ENCODE measurements at regions not wholly inside any gene's neighbourhood (a gene's known extent, or its start where the extent isn't known, plus 50 kb on each side); places are given as distances from the start of the nearest gene placed in this dataset.

DNA sequence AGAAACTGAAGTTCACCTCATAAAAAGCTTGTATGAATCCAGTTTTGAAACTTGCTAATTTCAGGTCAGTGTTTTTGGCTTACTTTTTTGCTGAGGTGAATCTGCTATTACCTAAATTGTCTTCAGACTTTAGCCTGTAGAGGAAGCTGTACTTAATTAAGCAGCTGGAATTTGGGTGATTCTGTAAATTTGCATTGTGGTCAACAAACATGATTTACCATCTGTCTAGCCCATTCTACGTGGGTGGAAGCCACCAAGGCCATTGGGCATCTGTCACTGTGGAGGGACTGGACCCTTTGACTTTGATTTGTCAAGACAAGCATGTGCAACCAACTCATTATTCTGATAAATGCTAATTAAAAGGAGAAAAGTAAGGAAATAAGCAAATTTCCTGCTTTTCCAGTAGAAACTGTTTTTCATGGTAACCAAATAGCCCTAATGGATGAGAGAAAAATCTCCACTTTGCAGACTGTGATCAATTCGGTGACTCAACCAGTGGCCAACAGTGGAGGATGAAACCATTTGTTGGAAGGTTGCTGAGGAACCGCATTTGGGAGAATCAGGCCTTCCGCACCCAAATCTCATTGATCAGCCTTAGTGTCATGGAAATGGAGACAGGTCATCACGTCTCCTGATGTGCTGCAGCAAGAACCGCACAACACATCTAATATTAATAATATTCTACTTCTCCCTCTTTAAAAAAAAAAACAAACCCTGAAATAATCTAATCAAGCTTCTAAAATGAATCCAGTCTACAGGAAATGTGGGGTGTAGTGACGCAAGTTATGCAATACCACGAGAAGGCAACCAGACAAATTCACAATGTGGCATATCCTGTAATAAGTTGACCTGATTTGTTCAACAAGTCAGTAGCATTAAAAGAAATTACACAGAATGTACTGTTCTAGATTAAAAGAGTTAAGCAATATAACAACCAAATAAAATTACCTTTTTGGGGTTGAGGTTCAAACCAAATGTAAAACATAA lies 54.3 kb downstream of the GARRE1 start:
- Histone ChIP-seq H3F3A (replicated peaks; ENCODE audit: low read depth) (no peaks in the 10 kb centered on the region), H3K36me3 (ENCODE audit: insufficient read depth) (no peaks in the 10 kb centered on the region), H2AFZ (no peak overlapping the region), H3K4me1 (ENCODE audit: insufficient read depth) (no peaks in the 10 kb centered on the region), H3K79me2 (replicated peaks; ENCODE audit: insufficient read depth) (no peaks in the 10 kb centered on the region), H3K4me3 (no peak overlapping the region), H4K20me1 (replicated peaks; ENCODE audit: insufficient read depth) (no peaks in the 10 kb centered on the region; the same call in 1 of the 2 replicates), H3K27me3 (ENCODE audit: insufficient read depth) (no peaks in the 10 kb centered on the region), H3K4me2 (no peak overlapping the region), H3K9me2 (ENCODE audit: insufficient read depth) (no peaks in the 10 kb centered on the region), H3K27ac (ENCODE audit: low read depth) (peak overlapping the region; percentile 42; the same call in 1 of the 2 replicates)
- DNase-seq (ENCODE audit: low spot score), result no peak
- no peak for TF ChIP-seq EZH2phosphoT487 (IDR thresholded peaks at IDR 0.05; ENCODE audit: unreplicated experiment)
- TF ChIP-seq, protein P1, sequence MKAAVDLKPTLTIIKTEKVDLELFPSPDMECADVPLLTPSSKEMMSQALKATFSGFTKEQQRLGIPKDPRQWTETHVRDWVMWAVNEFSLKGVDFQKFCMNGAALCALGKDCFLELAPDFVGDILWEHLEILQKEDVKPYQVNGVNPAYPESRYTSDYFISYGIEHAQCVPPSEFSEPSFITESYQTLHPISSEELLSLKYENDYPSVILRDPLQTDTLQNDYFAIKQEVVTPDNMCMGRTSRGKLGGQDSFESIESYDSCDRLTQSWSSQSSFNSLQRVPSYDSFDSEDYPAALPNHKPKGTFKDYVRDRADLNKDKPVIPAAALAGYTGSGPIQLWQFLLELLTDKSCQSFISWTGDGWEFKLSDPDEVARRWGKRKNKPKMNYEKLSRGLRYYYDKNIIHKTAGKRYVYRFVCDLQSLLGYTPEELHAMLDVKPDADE (IDR thresholded peaks at IDR 0.05), result no peak
- Mint-ChIP-seq H3K36me3 (ENCODE audit: low read depth) (peaks cover 7% of the 10 kb centered on the region; the same call in 2 of the 3 replicates), H3K4me3 (no peak overlapping the region), H3K27me3 (ENCODE audit: insufficient read depth, low read depth, poor library complexity) (peaks cover 5% of the 10 kb centered on the region), H3K4me1 (peaks cover 19% of the 10 kb centered on the region), H3K9me3 (no peaks in the 10 kb centered on the region), H3K27ac (no peak overlapping the region)
- ATAC-seq, result no peak

DNA sequence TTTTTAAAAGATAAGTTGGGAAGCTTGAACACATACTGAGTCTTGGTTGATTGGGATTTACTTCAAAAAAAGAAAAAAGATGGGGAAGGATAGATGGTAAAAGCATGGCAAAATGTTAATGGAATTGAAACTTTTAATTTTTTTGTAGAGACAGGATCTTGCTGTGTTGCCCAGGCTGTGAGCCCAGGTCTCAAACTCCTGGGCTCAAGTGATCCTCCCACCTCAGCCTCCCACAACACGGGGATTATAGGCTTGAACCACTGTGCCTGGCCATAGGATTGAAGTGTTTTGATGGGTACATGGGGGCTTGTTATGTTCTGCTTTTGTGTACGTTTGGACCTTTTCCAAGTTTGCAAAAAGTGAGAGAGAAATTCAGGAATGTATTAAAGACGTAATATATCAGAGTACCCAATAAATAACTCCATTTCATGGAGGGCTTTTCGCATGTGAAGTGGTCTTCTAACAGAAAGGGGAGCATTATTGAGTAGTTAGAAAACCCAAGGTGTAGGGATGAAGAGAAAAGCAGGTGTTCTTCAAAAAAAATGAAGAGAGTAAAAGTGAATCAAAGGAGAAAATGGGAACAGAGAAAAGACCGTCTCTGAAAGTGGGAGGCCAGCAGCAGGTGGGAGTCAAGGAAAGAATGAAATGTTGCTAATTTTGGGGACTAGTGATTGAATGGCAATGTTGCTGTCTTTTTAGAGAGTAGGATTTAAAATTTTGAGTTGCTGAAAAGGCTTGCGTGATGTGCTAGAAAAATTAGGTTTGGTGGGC lies 55.2 kb downstream of the GARRE1 start:
- Histone ChIP-seq H3K27ac (ENCODE audit: low read depth) (no peak overlapping the region), H2AFZ (no peak overlapping the region), H3K79me2 (replicated peaks; ENCODE audit: insufficient read depth) (no peaks in the 10 kb centered on the region), H3K4me2 (no peak overlapping the region), H3F3A (replicated peaks; ENCODE audit: low read depth) (no peaks in the 10 kb centered on the region), H4K20me1 (replicated peaks; ENCODE audit: insufficient read depth) (no peaks in the 10 kb centered on the region; the same call in 1 of the 2 replicates), H3K4me3 (no peak overlapping the region), H3K27me3 (ENCODE audit: insufficient read depth) (no peaks in the 10 kb centered on the region), H3K9me2 (ENCODE audit: insufficient read depth) (no peaks in the 10 kb centered on the region), H3K36me3 (ENCODE audit: insufficient read depth) (no peaks in the 10 kb centered on the region), H3K4me1 (ENCODE audit: insufficient read depth) (no peaks in the 10 kb centered on the region)
- no peaks in the 10 kb centered on the region for H3K9me3 Mint-ChIP-seq
- H3K27me3 Mint-ChIP-seq (ENCODE audit: insufficient read depth, low read depth, poor library complexity), result peaks cover 5% of the 10 kb centered on the region
- peaks cover 5% of the 10 kb centered on the region; the same call in 2 of the 3 replicates for H3K36me3 Mint-ChIP-seq (ENCODE audit: low read depth)
- H3K4me1 Mint-ChIP-seq, result peaks cover 19% of the 10 kb centered on the region
- peak overlapping the region; percentile 4; the same call in 1 of the 2 replicates for H3K27ac Mint-ChIP-seq
- DNase-seq (ENCODE audit: low spot score) (no peak), ATAC-seq (no peak)
- H3K4me3 Mint-ChIP-seq, result no peak overlapping the region
- TF ChIP-seq, protein P1 (IDR thresholded peaks at IDR 0.05), result no peak

DNA sequence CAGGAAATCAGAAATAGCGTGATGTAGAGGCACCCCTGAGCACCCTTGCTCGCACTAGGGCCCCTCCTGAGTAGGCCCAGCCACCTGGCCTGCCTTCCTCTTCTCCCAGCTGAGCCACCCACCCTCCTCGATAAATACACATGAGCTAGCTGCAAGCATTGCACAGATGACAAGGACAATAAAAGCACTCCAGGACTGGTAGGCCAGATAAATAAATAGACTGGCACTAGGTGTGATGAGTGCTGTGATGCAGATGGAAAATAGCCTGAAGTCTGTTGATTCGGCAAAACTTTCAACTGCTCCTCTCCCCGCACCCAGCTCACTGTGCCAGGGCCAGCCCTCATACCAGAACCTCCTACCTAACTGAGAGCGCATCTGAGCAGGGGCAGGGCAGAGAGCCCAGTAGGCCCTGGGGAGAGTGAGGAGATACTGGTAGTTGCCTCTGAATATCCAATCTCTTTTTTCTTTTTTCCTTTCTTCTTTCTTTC lies 54.5 kb upstream of the GPI start:
- H3K27ac Mint-ChIP-seq, result peak overlapping the region; percentile 48
- Histone ChIP-seq H3K36me3 (ENCODE audit: insufficient read depth) (no peaks in the 10 kb centered on the region), H3K27me3 (ENCODE audit: insufficient read depth) (no peaks in the 10 kb centered on the region), H3K4me1 (ENCODE audit: insufficient read depth) (no peaks in the 10 kb centered on the region), H3K4me3 (no peak overlapping the region), H4K20me1 (replicated peaks; ENCODE audit: insufficient read depth) (no peaks in the 10 kb centered on the region; the same call in 1 of the 2 replicates), H3K9me2 (ENCODE audit: insufficient read depth) (no peaks in the 10 kb centered on the region), H3F3A (replicated peaks; ENCODE audit: low read depth) (no peaks in the 10 kb centered on the region), H3K79me2 (replicated peaks; ENCODE audit: insufficient read depth) (no peaks in the 10 kb centered on the region), H3K27ac (ENCODE audit: low read depth) (peak overlapping the region; percentile 63; the same call in 1 of the 2 replicates), H3K4me2 (no peak overlapping the region), H2AFZ (no peak overlapping the region)
- H3K4me3 Mint-ChIP-seq, result no peak overlapping the region
- H3K4me1 Mint-ChIP-seq, result peaks cover 13% of the 10 kb centered on the region
- DNase-seq (ENCODE audit: low spot score) (no peak), ATAC-seq (peak; percentile 63)
- no peaks in the 10 kb centered on the region for H3K36me3 Mint-ChIP-seq (ENCODE audit: low read depth)
- H3K9me3 Mint-ChIP-seq, result no peaks in the 10 kb centered on the region
- H3K27me3 Mint-ChIP-seq (ENCODE audit: insufficient read depth, low read depth, poor library complexity), result peaks cover 5% of the 10 kb centered on the region
- TF ChIP-seq EZH2phosphoT487 (IDR thresholded peaks at IDR 0.05; ENCODE audit: unreplicated experiment) (no peak), CREB1 (CRISPR knock-in tag; IDR thresholded peaks at IDR 0.05; ENCODE audit: low read depth) (no peak), JUNB (IDR thresholded peaks at IDR 0.05; ENCODE audit: unreplicated experiment) (no peak), ZNF114 (CRISPR knock-in tag; IDR thresholded peaks at IDR 0.05) (no peak)
- TF ChIP-seq, protein P2, sequence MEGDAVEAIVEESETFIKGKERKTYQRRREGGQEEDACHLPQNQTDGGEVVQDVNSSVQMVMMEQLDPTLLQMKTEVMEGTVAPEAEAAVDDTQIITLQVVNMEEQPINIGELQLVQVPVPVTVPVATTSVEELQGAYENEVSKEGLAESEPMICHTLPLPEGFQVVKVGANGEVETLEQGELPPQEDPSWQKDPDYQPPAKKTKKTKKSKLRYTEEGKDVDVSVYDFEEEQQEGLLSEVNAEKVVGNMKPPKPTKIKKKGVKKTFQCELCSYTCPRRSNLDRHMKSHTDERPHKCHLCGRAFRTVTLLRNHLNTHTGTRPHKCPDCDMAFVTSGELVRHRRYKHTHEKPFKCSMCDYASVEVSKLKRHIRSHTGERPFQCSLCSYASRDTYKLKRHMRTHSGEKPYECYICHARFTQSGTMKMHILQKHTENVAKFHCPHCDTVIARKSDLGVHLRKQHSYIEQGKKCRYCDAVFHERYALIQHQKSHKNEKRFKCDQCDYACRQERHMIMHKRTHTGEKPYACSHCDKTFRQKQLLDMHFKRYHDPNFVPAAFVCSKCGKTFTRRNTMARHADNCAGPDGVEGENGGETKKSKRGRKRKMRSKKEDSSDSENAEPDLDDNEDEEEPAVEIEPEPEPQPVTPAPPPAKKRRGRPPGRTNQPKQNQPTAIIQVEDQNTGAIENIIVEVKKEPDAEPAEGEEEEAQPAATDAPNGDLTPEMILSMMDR (conservative IDR thresholded peaks at IDR 0.05; ENCODE audit: low read depth in 2 of 2), result no peak
- TF ChIP-seq, protein P3, sequence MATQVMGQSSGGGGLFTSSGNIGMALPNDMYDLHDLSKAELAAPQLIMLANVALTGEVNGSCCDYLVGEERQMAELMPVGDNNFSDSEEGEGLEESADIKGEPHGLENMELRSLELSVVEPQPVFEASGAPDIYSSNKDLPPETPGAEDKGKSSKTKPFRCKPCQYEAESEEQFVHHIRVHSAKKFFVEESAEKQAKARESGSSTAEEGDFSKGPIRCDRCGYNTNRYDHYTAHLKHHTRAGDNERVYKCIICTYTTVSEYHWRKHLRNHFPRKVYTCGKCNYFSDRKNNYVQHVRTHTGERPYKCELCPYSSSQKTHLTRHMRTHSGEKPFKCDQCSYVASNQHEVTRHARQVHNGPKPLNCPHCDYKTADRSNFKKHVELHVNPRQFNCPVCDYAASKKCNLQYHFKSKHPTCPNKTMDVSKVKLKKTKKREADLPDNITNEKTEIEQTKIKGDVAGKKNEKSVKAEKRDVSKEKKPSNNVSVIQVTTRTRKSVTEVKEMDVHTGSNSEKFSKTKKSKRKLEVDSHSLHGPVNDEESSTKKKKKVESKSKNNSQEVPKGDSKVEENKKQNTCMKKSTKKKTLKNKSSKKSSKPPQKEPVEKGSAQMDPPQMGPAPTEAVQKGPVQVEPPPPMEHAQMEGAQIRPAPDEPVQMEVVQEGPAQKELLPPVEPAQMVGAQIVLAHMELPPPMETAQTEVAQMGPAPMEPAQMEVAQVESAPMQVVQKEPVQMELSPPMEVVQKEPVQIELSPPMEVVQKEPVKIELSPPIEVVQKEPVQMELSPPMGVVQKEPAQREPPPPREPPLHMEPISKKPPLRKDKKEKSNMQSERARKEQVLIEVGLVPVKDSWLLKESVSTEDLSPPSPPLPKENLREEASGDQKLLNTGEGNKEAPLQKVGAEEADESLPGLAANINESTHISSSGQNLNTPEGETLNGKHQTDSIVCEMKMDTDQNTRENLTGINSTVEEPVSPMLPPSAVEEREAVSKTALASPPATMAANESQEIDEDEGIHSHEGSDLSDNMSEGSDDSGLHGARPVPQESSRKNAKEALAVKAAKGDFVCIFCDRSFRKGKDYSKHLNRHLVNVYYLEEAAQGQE (IDR thresholded peaks at IDR 0.05; ENCODE audit: unreplicated experiment), result no peak

Measured in GM23338 (cell line).